GM21529 (cell line): ENCODE measurements at regions not wholly inside any gene's neighbourhood (a gene's known extent, or its start where the extent isn't known, plus 50 kb on each side); places are given as distances from the start of the nearest gene placed in this dataset.

ENCODE experiments used
- ATAC-seq: cut with Tn5 transposase; IDR thresholded peaks from one replicate; pipeline ENCODE4 v1.9.1; 2021; ENCODE audit not compliant: unreplicated experiment

DNA sequence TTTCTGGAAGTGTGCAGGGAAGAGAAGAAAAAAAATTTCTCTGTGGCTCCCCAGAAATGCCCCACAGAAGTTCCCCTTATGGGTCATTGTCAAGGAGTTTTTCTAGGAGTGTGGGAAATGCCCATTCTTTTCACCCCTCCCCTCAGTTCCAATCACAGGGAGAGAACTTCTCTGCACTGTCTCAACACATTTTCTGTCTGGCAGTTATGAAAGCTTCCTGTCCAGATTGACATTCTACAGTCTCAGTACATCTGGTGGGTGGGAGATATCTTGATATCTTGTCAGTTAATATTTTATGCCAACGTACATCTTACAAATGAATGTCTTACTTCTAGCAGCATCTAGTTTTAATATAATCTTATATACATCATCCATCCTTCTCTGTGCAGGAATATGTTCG, 566.8 kb upstream of the AADAT start:
- no peak for ATAC-seq

DNA sequence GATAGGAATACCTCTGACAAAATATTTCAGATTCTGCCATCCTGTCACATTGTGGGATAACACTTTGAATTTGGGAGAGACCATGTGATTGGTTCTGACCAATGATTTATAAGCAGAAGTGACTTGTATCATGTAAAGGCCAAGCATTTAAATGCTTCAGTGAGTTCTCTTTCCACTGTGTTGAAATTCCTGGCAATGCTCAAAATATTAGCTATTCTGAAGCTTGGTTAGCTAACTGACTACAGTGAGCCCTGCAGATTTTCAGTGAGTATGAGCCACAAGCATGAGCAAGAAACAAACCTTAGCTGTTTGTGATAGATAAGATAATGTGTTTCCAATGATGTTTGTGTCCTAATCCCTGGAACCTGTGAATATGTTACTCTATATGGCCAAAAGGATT, 562.8 kb upstream of the AADAT start:
- ATAC-seq, result no peak

DNA sequence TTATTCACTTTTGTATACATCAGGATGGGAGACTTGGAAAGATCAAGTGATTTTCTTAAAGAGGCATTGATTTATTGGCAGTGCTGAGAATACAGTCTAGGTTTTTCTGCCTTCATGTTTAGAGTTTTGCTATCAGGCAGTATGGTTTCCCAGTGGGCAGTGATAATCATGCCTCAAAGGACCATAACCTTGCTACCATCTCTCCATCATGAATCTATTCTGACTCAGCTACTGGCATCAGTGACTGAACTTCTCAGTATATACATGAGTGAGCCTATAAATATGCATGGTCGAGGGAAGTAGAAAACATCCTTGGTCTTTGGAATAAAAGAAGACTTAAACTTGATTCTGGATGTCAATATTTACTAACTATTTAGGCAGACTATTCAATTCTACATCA, 562.0 kb upstream of the AADAT start:
- no peak for ATAC-seq

DNA sequence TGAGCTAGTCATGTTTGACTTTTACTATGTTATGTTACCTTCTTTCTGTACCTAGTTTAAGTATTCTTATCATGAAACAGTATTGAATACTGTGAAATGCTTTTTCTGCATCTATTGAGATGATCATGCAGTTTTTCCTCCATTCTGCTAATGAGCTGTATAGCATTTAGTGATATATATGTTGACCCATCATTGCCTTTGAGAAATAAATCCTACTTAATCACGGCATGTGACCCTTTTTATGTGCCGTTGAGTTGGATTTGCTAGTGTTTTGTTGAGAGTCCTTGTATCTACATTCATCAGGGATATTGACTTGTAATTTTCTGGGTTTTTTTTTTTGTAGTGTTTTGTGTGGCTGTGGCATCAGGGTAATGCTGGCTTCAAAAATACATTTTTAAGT, 537.7 kb upstream of the AADAT start:
- ATAC-seq, result no peak

DNA sequence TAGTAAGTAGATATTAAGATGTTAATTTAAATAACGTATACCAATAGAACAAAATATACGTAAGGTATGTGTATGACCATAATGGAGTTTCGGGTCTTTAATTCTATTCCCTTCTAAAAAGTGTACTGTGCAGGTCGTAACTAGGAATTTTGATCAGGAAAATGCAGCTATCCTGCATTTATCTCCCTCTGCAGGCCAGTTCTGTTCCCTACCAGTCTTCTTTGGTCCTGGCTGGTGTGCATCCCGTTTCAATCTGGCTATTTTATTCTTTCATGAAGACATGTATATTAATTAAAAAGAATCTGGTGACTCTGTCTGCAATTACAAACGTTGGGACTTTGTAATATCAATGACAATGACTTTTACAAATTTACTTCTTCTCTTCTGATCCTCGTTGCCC, 534.1 kb upstream of the AADAT start:
- no peak for ATAC-seq

DNA sequence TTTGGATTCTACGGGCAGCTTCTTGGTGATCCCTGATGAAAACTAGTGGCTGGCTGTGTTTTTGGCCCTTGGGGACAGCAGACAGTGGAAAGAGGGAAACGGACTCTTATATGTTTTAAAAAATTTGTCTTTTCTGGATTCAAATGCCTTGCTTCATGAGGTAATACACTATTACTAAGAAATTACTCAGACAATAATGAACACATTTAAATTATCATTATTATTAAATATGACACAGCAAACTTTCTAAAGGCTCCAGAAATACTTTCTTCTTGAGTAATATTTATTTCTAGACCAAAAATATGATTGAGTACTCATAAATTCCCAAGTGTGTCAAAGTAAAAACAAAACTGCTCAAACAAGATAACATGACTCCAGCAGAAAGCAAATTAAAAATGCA, 520.7 kb upstream of the AADAT start:
- no peak for ATAC-seq

DNA sequence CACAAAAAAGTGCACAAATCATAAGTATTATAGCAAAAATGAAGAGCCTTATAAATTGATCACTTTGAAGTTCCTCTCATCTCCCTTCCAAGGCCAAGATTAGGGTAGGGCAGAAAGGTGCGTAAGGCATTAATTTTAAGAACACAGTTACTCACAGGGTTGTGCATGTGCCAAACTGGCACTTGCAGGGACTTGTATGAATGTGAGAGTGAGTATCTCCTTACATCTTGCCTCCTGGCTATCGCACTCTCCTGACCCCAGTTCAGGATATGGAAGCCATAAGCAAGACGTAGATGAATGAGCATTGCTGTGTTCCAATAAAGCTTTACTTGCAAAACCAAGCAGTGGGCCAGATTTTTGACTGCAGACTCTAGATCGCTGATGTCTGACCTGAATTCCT, 510.1 kb upstream of the AADAT start:
- ATAC-seq, result no peak

DNA sequence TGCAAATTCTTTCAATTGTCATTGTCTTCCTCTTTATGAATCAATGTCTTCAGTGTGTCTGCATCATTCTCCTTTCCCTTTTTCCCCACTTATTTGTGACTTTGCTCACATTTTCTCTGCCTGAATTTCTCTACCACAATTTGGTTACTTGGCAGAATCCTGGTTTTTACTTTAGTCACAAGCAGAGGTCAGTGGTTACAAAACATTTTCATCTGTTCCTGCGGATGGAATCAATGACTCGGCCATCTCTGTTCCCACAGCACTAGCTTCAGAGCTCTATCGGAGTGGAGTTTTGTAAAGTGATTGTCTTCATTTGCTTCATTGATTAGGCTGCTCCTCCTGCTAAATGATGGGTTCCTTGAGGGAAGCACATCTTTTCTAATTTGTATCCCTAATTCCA, 501.3 kb upstream of the AADAT start:
- no peak for ATAC-seq

DNA sequence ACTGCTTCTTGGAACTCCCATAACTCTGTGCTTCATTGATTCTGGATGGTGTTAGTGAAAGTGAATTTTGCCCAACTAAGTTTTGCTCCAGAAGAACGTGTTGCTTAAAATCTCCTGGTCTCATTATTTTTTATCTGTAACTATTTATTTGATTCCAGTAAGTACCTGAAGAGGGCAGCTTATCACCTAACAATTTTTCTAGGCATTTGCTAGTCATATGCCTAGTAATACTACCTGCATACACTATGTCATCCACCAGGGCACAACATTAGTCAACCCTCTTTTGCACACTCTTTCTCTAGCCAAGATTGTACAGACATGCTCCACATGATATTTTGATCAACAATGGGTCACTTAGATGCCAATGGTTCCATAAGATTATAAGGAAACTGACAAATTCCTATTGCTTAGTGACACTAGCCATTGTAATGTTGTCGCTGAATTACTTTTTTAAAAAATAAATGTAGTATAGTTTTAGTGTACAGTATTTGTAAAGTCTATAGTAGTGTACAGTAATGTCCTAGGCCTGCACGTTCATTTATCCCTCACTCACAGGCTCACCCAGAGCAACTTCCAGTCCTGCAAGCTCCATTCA, 499.9 kb upstream of the AADAT start:
- no peak for ATAC-seq

DNA sequence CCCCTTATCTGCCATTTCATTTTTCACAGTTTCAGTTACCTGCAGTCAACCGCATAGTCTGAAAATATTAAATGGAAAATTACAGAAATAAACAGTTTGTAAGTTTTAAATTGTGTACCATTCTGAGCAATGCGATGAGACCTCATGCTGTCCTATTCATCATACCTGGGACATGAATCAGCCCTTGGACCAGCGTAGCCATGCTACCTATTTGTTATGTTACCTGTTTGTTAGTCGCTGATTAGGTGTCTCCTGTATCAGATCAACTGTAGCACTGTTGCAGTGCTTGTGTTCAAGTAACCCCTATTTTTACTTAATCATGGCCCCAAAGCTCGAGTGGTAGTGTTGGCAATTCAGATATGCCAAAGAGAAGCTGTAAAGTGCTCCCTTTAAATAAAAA, 492.2 kb upstream of the AADAT start:
- ATAC-seq, result no peak

DNA sequence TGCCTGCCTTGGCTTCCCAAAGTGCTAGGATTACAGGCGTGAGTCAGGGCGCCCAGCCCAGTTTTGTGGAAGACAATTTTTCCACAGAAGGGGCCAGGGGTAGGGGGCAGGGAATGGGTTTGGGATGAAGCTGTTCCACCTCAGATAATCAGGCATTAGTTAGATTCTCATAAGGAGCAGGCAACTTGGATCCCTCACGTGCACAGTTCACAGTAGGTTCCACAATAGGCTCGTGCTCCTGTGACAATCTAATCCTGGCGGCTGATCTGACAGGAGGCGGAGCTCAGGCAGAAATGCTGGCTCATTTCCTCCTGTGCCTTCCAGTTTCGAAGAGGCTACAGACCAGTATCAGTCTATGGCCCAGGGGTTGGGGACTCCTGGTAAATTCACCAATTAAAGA, 491.6 kb upstream of the AADAT start:
- ATAC-seq, result no peak

DNA sequence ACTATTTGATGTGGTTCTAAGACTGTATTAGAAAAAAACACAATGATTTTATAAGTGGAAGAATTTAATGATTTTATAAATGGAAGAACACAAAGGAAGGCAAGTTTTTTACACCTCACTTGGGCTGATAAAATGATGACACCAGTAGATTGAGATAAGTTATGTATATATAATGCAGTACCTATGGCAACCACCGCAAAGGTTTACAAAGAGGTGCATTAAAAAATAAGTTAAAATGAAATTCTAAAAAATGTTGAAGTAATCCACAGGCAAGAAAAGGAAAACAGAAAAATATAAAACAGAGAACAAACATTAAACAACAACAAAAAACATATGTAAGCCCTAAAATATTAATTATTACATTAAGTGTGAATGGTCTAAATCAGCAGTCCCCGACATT, 490.9 kb upstream of the AADAT start:
- no peak for ATAC-seq

DNA sequence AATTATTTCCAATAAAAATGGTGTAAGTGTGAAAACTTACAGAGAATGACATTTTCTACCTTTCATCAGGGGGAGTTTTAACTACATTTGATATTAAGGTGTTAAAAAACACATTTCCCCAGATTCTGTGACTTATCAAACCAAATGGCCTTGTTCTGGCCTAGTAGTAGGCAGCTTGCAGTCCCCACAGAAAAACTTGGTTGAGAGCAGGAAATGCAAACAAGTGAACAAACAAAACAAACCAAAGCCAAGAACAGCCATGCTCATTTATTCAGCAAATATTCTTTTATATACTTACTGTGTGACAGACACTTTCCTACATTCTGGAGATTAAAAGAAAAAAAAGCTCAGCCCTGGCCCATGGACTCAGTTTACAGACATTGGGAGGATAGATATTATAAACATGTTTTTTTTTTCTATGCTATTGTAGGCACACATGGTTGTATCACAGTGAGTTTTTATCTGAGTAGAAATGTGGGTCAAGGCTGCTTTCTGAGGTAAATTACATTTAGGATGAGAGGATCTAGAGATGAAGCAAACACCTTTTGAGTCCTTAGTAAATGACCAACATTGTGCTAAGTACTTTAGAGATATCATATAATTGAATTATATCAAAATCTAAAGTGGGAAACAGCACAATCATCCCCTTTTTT, 449.2 kb upstream of the AADAT start:
- no peak for ATAC-seq

DNA sequence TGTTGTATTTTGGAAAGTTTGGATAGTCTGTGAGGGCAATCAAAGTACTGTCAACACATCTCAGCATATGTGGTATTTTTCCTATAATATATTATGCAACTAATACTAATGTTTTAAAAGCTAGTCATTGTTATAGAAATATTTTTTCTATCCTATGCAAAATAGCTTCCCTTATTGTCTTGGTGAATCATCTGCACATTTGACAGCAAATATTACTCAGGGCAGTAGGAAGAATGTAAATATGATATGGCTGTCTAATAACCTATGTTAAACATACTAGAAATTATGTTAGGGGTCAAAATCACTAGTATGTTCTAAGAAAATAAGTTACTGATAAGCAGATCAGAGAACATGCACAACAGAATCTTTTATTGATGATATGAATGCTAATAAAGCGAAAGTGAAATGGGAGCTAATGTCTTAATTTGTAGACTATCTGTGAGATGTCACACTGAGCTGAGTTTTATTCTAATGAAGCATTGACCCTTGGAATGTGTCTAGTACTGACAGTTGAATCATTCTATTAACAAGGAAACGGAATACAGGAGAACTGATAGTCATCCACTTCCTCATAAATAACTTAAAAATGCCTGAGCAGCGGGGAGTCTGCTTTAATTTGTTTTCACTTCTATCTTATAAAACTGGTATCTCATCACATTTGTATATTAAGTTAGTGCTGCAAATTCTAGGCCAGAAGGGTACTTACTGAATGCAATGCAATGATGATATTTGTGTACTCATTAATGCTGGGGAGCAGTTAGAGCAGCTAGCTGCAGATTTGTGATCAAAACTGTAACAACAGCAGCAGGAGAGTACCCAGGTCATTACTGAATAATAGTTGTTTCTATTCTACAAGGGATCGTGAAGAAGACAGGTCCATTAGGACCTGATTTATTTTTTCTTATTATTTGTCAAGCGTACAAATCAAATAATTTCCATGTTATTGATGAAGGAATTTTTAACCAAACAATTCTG, 440.3 kb upstream of the AADAT start:
- no peak for ATAC-seq

DNA sequence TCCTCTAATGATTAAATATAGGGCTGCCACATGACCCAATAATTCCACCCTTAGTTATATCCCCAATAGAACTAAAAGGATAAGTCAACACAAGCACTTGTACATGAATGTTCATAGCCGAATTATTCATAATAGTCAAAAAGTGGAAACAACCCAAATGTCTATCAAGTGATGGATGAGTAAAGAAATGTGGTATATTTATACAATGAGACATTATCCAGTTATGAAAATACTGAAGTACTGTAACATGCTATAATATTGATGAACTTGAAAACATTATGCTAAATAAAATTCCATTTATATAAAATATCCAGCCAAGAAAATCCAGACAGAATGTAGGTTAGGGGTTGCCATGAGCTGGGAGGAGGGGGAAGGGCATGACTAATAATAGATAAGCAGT, 436.7 kb upstream of the AADAT start:
- no peak for ATAC-seq

DNA sequence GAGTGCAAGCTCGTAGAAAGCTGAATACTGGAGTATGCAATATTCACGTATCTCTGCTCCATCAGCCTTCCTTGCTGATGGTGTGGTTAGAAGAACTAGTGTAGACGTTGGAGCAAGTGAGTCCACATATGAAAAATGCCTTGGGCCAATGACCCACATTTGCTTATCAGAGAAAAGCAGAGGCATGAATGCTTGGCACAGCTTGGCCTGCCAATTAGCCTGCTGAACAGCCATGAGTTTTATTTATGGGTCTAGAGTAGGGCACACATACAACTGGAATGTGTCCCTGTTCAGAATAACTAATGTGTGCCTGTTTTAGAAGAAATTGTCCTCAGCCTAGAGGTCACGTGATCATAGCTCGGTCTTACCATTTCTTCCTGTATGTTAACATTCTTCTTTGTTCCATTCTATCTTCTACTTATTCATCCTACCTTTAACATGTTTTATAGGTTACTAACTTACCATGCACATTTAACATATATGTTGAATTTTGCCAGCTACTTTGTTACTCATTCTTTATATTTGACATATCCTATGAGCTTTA, 432.7 kb upstream of the AADAT start:
- no peak for ATAC-seq

DNA sequence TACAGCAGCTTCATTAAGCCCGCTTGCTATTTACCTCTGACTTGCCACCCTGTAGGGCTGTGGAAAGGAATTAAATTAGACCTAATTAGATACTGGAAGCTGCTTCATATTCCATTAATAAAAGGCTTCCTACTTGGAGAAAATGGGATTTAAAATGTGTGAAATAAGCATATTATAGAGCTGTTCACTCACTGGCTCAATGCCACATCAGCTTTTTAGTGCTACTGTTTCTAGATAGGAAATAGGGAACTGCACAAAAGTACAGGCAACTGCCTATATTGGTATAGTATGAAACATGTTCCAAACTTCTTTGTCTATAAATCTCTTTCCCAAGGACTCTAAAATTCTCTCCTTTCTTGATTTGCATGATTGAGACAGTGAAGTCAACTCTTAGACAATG, 407.9 kb upstream of the AADAT start:
- ATAC-seq, result no peak

DNA sequence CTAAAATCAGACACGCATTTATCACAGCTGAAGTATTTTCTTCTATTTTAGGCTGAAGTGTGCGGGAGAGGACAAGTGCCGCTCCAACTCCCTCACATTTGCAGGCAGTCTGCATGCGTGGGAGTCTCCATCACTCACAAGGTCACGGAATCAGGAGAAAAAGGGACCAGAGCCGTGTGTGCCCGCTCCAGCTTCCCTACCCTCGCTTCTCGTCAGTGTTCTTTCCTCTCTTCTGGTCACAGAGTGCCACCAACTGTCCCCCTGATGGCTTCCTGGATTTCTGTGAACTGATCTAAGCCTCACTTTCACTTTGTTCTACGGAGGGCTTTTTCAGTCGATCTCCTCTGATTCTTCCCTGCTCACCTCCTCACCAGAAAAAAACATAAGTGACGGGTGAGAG, 407.4 kb upstream of the AADAT start:
- ATAC-seq, result peak; percentile 82

DNA sequence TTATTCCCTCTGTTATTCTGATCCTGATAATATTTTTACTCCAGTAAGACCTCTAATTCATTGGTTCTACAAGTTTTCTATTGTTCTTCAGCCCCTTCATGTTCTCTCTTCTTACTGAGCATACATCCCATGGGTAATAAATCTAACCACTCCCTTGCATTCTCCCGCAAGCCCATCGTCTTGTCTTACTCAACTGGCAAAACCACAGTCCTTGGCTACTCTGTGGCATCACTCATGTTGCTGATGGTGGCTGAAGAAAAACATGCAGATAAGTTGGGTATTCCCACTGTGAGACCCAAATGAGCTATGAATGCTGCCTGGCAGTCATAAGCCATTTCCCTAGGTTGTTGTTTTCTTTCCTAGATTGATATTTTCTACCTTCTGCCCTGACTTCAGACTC, 402.2 kb upstream of the AADAT start:
- ATAC-seq, result no peak

DNA sequence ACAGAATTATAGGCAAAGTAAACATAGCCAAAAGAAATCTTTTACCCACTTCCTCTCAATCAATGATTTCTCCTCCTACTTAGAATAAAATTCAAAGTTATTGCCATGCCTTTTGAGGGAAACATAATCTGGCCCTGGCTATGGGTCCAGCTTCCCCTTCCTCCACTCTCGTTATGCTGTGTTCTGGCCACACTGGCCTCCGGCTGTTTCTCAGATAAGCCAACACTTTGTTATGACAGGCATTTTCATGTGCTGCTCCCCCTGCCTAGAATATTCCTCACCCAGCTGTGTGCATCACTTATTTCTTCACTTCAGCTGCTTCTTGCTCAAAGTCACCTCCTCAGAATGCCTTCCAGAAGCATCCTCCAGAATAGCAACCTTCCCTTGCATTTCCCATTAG, 386.6 kb upstream of the AADAT start:
- no peak for ATAC-seq

DNA sequence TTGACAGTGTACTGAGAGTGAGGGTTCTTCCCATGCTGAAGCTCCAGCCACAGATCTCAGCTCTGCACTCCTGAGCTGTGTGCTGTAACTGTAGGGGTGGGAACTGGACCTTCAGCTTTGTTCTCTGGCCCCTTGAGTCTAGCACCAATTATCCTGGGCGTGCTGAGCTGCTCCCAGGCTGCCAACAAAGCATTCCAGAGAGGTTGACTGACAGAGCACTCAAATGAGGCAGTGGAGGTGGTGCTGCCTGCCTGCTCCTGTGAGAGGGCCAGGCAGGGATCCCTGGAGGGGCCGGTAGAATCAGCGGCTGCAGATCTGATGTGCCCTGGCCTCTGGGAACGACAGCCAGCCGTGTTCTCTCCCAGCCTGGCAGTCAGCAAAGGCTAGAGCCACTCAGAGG, 375.7 kb upstream of the AADAT start:
- ATAC-seq, result no peak

DNA sequence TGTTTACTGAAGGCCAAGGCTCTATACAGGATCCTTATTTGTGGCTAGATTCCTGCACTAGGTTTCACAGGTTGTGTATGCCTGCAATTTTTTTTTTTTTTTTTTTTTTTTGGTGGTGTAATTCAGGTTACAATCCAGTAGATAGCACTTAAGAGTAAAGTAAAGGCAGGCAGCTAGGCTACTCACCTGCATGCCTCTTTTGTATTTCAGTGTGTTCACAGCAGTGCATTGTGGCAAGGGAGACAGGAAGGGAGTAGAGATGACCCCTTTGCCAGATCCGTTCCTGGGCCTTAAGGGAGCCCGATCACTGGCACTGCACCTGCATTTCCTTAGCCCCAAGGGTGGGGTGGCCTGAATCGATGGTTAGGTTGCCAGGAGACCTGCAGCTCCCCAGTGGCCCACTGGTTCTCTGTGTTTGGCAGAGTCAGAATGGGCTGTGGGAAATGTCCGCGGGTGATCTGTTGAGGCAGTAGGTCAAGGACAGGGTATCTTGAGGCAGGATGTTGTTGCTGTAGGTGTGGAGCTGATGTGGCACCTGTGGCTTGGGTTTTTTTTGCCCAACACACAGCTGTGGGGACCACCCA, 374.9 kb upstream of the AADAT start:
- ATAC-seq, result no peak
